Lung (tissue), 11 donors: ENCODE measurements at regions not wholly inside any gene's neighbourhood (a gene's known extent, or its start where the extent isn't known, plus 50 kb on each side); places are given as distances from the start of the nearest gene placed in this dataset.

Source experiments
- ATAC-seq: fragments of 200-7000 bp; cut with Tn5 transposase; one replicate; pipeline ENCODE4 v1.9.1; 2020; ENCODE audit warnings: moderate number of reproducible peaks; ENCODE audit not compliant: insufficient read depth, low FRiP score
- DNase-seq, 3 donors: peaks; one replicate each; pipeline ENCODE4 v3.0.0-alpha.2; 2013 to 2017
- H3K27ac ChIP-seq, 2 donors: one replicate each; pipeline ENCODE4 v1.5.1; 2013; ENCODE audit warnings: mild to moderate bottlenecking in 2 of 2, moderate library complexity in 2 of 2, control low read depth in 1 of 2, inconsistent platforms in 1 of 2, low read depth in 1 of 2, low read length in 1 of 2
- H3K27me3 ChIP-seq, 3 donors: one replicate each; pipeline ENCODE4 v1.5.1; 2013; ENCODE audit warnings: low read length in 2 of 3; ENCODE audit not compliant: control insufficient read depth in 3 of 3, insufficient read depth in 3 of 3
- H3K36me3 ChIP-seq, 4 donors: one replicate each; pipeline ENCODE4 v1.5.1; 2013; ENCODE audit warnings: low read length in 4 of 4, mild to moderate bottlenecking in 1 of 4, moderate library complexity in 1 of 4; ENCODE audit not compliant: control insufficient read depth in 4 of 4, insufficient read depth in 4 of 4
- H3K4me1 ChIP-seq, 5 donors: one replicate each; pipeline ENCODE4 v1.5.1; 2013; ENCODE audit warnings: low read length in 5 of 5, mild to moderate bottlenecking in 2 of 5, moderate library complexity in 1 of 5; ENCODE audit not compliant: control insufficient read depth in 5 of 5, insufficient read depth in 5 of 5
- H3K4me3 ChIP-seq: one replicate; pipeline ENCODE4 v1.5.1; 2013; ENCODE audit warnings: mild to moderate bottlenecking, control low read depth, moderate library complexity
- H3K9ac ChIP-seq, 2 donors: one replicate each; pipeline ENCODE4 v1.5.1; 2013; ENCODE audit warnings: low read length in 2 of 2, control low read depth in 1 of 2; ENCODE audit not compliant: insufficient read depth in 1 of 2
- H3K9me3 ChIP-seq, 4 donors: one replicate each; pipeline ENCODE4 v1.5.1; 2013; ENCODE audit warnings: low read length in 3 of 4, mild to moderate bottlenecking in 1 of 4, moderate library complexity in 1 of 4; ENCODE audit not compliant: control insufficient read depth in 4 of 4, insufficient read depth in 3 of 4
- CTCF ChIP-seq: IDR thresholded peaks from 2 replicates; pipeline ENCODE4 v1.5.1; 2012; ENCODE audit warnings: mild to moderate bottlenecking; ENCODE audit errors: control extremely low read depth, extremely low read depth
- WGBS, 2 donors: extraction: QIAGEN DNeasy Blood & Tissue Kit; methylation state at CpG; one replicate each; pipeline ENCODE4 v1.1.7; 2013; 5-methylcytosine and 5-hydroxymethylcytosine counted together
- donor health status: control.
- donor health status: control.
- donor health status: Bipolar disorder and iron deficiency.
- donor health status: healthy.
- donor health status: DM: yes; HTN: yes; CAD: no.

GRCh38 chr10:2208106-2208505 lies 470.8 kb upstream of the ADARB2 start:
- ATAC-seq (no peak), DNase-seq (no peak)
- 67 to 74% methylated on average over 7 of the region's 7 CpGs for WGBS, 2 donors
- Histone ChIP-seq H3K9me3 (peaks cover 0 to 7% (median 0%) of the 10 kb centered on the region in 4 donors), H3K4me1 (peaks cover 0 to 3% (median 0%) of the 10 kb centered on the region in 5 donors), H3K4me3 (no peak overlapping the region), H3K36me3 (no peaks in the 10 kb centered on the region), H3K9ac (no peak overlapping the region), H3K27me3 (peaks cover 0 to 20% (median 16%) of the 10 kb centered on the region in 3 donors), H3K27ac (no peak overlapping the region)
- TF ChIP-seq CTCF, result no peak

- no peak for DNase-seq
- peaks cover 0 to 7% (median 0%) of the 10 kb centered on the region in 5 donors for H3K4me1 ChIP-seq
- peaks cover 0 to 7% (median 0%) of the 10 kb centered on the region in 4 donors for H3K9me3 ChIP-seq
- ATAC-seq, result no peak
- H3K27me3 ChIP-seq, result peaks cover 0 to 20% (median 16%) of the 10 kb centered on the region in 3 donors
- no peak for TF ChIP-seq CTCF
- H3K4me3 ChIP-seq, result no peak overlapping the region
- no peaks in the 10 kb centered on the region for H3K36me3 ChIP-seq
- H3K9ac ChIP-seq, result no peak overlapping the region
- 94 to 96% methylated on average over 27 of the region's 27 CpGs for WGBS, 2 donors
- H3K27ac ChIP-seq, result no peak overlapping the region
Observed at GRCh38 chr10:2207246-2207922, 470.1 kb upstream of the ADARB2 start.

GRCh38 chr10:2205406-2205805 lies 468.1 kb upstream of the ADARB2 start:
- Histone ChIP-seq H3K36me3 (no peaks in the 10 kb centered on the region), H3K4me1 (peaks cover 0 to 8% (median 0%) of the 10 kb centered on the region in 5 donors), H3K4me3 (no peak overlapping the region), H3K9ac (no peak overlapping the region), H3K9me3 (peaks cover 0 to 3% (median 0%) of the 10 kb centered on the region in 4 donors), H3K27me3 (peaks cover 0 to 8% (median 4%) of the 10 kb centered on the region in 3 donors), H3K27ac (no peak overlapping the region)
- ATAC-seq, result no peak
- DNase-seq, result no peak
- WGBS, 2 donors, result 76 to 81% methylated on average over 2 of the region's 2 CpGs
- no peak for TF ChIP-seq CTCF
